SKM-1 (cell line): ENCODE measurements at regions not wholly inside any gene's neighbourhood (a gene's known extent, or its start where the extent isn't known, plus 50 kb on each side); places are given as distances from the start of the nearest gene placed in this dataset.

Source experiments
- DNase-seq: peaks from one replicate; lab custom pipeline; 2025; ENCODE audit not compliant: unreplicated experiment; lab: John Stamatoyannopoulos, UW

DNA sequence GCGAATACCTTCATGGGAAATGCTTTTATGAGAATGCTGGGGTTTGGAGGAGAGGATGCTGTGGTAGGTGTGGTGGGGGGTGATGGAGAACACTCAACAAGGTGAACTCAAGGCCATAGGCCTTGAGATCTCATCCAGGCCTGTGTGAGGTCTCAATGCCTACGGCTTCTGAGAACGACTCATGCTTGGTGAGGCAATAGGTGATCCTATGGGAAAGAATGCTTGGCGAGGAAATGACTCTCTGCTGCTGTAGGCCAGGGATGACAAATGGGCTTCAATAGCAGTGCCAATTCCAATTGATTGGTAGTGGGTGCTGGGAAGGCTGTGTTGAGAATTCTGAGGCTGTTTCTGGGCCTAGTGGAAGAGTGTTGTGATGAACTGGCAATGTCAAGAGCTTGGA lies 280.2 kb upstream of the CLINT1 start:
- DNase-seq, result no peak

DNA sequence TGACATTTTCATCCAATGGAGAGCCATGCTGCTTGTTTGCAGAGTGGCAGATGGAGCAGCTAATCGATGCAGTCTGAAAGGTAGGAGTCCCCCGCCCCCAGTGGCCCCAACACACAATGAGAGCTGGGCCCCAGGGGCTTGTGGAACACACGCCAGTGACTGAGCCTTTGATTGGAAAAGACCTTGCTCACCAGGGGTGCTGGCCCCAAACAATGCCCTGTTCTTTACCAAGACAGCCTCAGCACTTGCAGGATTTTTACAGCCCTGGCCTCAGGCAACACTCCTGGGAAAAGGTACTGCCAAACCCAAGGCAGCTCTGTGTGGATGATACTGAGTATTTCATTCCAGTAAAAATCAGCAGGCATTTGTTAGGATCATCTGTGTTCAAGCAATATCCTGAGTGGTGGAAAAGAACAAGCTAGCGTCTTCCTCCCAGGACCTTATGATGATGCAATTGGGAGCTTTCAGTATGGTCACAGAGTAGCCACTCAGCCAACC lies 276.8 kb upstream of the CLINT1 start:
- no peak for DNase-seq

DNA sequence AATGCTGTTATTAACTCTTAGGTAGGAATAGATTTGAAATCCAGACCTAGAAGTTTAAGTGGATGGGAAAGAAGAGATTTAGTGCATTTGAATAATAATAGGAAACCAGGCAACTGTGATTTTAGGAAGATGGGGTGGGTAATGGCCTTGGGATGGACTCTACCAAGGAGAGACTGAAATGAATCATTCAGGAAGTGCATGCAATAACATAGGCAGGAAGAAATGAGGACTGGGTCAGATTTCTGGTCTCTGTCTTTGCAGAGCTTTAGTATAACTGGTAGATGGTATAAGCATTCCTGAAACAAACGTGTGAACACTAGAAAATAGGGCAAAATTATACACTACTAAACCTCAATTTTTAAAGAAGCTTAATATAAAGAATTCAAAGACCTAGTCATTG lies 274.4 kb upstream of the CLINT1 start:
- no peak for DNase-seq

DNA sequence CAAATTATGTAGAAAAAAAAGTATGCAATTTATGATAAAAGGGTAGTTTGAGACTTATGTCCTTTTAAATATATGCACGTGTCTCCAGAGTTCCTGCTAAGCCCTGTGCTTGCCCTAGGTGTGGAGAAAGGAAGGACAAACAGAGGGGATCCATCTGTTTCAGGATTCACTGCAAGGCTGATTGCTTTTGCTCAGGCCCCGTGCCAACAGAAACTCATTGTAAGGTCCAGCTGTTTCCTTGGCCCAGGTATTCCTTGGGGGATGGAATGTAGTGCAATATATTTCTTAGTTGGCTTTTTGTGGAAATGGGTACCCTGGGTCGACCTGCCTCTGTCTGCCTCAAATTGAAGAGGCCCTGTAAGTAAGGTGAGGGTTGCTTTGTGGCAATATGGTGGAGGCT lies 268.6 kb upstream of the CLINT1 start:
- DNase-seq, result no peak

DNA sequence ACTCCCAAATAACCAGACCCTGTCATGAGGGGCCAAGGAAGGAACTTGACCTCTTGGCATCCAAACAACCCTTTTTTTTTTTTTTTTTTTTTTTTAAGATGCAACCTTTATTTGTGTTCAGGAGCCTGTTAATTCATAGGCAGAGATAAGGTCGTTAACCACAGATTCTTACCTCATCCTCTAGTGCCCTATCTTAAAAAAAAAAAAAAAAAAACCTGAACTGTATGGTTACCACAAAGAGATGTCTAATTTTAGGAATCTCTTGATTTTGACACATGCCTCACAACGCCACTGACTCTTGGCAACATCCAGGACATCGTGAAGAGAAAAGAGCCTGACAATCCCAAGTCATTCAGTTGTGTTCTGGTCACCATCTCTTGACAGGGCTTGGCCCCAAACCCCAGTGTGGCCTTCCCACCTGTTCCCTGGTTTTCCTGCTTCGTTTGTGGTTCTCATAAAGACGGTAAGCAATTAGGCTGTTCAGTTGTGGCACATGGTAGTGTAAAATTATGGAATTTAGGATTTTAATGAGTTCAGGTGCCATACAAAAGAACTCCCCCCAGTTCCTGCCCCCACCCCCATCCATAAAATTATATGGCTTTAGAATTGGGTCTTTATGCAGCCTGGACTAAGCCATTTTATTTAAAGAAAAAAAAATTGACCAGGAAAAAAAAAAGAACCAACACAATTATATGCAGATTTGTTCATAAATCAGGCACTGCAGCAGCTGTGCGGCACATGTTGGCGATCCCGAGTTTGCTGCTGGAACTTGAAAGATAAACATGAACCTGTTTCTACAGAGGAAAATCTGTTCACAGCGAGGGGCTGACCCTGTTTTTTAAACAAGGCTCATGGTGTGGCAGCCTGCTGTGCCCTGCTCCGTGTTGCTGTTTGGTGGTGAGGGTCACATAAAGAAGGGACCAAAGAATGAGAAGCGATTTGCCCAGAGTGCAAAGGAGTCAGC lies 267.8 kb upstream of the CLINT1 start:
- DNase-seq, result no peak

DNA sequence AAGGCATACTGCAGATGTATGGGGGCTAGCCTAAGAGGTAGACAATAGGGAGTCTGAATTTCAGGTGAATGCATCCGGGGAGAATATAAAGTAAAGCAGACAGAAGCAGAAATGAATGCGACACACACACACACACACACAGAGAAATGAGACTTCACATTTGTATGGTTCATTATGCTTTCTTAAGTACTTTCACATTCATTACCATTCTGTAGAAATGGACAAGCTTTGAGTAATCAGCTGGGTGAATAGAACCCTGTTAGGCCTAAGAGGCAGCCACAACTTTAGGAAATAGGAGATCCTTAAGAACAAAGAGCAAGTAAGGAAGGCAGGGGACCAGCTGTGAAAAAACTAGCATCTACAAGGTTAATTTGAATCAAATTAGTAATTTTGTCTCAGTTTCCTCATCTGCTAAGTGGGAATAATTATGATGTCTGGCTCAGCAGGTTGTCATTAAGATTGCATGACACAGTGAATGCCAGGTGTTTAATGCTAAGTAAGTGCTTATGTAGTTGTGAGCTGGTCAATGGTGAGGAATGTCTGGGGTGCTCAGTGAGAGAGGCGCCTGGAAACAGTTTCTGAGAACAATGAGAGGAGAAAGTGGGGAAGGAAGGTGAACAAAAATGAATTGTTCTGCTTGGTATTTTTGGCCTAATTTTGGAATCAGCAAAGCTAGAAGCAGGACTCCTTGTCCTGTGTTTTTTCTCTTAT lies 265.8 kb upstream of the CLINT1 start:
- no peak for DNase-seq

DNA sequence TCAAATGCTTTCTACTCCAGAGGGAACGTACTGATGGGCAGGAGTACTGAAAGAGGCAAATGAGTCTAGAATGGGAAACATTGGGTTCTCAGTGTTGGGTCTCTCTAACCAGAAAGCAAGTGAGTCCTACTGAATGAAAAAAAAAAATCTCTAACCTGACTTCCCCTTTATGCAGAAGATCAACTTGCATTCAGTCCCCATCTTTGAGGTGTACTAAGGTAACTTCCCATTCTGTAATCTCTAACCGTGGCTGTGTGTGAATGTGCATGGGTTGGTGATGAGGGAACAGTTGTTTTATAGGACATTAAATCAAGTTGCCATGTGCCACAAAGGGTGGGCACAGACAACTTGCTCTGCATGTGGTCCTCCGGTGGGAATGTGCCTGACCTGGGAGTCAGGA lies 264.6 kb upstream of the CLINT1 start:
- DNase-seq, result no peak

DNA sequence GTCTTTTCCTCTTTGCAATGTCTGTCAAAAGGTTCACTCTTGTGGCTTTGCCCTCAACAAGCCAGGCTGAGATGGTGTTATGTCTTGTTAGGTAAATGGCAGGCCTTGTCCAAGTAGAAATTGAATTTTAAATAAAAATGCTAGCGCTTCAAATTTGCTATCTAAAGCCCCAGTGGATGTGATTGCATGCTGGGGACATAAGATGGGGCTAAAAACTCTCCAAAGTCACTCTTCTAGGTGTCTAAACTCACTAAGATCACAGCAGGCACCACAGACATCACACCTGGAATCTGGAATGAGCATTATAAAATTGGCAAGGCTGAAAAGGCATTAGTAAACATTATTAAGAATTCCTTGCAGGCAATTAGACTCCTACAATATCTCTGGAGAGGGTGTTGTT lies 262.7 kb upstream of the CLINT1 start:
- no peak for DNase-seq

DNA sequence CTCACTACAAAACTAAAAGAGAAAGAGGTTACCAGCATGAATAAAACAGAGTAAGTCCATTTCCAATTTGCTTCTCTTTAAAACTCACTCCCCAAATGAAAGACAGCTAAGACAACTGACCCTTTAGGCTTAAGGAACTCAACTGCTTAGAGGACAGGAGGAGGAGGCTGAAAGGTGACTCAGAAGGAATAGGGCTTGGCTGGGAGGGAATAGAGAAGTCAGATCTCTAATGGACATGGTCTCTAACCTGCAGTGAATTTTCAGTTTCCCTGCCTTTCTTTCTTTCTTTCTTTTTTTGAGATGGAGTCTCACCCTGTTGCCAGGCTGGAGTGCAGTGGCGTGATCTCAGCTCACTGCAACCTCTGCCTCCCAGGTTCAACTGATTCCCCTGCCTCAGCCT lies 261.8 kb upstream of the CLINT1 start:
- no peak for DNase-seq

DNA sequence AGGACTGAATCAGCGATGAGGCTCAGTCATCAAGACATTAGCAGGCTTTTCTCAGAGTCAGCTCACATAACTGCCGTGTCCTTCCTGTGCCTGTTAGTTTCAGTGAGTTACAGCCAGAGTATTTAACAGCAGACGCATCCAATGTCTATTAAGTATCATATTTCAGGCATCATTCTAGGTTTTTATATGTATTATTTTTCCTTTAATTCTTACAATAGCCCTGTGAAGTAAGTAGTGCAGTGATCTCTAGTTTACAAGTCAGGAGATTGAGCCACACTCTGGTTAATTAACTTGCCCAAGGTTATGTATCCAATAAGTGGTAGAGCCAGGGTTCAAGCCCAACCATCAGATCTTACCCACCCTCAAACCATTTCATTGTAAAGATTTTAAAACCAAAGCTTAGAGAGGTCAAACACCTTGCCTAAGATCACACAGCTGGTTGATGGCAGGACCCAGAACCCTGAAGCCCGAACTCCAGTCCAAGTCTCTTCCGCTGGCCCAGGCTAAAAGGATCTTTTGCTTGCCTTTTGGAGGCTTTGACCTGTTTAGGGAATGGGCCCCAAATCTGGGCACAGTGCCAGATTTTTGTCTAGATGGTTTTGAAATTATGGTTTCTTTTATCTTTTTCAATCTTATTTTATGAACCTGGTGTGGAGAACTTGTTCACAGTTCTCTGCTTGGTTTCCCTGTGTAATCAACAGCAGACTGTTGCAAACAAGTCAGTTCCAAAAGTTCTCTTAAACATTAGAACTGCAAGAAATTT lies 261.2 kb upstream of the CLINT1 start:
- DNase-seq, result no peak

DNA sequence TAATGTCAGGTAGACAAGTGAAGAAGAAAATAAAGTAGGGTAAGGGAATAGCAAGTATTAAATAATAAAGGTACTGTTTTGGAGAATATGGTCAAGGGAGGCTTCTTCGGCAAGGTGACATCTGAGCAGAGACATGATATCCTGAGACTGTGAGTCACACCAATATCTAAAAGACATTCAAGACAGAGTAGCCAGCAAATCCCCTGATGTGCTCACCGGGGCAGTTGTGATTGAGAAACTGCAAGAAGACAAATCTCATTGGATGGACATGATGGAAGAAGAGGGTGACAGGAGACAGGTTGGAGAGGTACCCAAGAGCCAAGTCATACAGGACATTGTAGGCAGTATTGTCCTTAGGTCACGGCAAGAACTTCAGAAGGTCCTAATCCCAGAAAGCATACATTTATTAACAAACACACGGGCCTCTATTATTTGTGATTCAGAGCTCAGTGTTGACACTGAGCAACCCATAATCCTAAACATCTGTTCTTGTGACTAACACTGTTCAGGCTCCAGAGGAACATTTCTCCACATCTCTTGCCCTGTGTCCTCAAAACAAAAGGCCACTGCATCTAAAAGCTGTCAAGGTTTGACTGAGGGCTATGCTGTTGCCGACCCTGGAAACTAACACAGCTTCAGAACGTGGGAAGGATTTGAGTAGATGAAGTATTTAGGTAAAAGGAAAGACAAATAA lies 258.7 kb upstream of the CLINT1 start:
- DNase-seq, result no peak

DNA sequence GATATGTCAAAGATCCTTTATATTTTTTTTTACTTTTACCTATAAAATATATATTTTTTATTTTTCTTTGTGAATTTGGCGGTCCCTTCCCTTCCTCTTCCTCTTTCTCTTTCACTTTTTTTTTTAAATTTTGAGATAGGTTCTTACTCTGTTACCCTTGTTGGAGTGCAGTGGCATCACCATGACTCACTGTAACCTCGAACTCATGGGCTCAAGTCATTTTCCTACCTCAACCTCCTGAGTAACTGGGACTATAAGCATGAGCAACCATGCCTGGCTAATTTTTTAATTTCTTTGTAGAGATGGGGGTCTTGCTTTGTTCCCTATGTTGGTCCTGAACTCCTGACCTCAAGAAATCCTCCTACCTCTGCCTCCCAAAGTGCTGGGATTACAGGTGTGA lies 258.0 kb upstream of the CLINT1 start:
- no peak for DNase-seq

DNA sequence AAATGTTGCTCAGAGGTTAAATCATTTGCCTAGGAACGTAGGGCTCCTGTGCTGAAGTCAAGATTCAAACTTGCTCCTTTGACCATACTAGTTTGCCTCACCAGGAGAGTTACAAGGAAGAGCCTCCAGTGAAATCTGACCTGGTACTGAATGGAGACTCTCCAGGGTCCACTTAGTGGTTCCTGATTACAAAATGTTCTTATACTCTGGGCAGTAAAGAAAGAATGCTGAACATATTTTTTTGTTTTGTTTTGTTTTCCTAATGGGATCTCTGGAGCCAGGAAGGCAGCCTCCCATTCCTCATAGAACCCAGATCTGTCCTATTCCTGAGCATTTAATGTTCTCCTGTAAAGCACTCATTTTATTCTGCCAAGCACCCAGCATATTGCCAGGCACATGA lies 256.5 kb upstream of the CLINT1 start:
- DNase-seq, result no peak

DNA sequence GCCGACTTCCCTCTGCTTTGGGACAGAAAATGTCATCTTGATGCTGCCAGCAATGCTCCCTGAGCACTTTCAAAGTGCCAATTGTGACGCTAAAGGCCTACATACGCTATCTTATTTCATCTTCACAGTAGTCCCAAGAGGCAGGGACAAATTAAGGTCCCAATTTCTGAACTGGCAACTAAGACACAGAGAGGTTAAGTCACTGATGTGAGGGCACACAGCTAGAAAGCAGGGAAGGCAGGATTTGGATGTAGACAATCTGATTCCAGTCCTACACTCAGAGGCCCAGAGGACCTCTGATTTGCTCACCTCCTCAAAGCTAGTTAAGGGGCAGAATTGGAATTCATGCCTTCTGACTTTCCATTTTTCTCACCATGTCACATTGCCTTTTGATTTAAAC lies 249.2 kb upstream of the CLINT1 start:
- no peak for DNase-seq

DNA sequence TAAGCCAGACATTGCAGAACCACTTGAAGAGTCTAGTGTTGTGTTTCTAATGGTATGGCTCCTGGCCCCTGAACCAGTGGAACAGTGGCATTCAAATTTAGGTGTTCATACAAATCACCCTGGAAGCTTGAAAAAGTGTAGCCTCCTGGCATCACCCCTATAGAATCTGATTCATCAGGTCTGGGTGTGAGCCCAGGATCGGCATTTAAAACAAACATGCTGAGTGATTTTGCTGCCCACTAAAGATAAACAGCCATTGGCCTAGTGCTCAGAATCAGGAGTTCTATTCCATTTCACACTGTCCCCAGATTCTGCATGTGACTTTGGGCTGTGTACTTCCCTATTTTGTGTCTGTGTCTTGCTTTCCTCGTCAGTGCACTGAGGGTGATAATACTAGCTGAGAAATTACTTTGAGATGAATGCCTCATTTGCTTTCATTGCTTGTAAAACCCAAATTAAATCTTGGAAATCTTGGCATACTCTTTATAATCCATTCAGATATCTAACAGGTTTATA lies 241.5 kb upstream of the CLINT1 start:
- no peak for DNase-seq

DNA sequence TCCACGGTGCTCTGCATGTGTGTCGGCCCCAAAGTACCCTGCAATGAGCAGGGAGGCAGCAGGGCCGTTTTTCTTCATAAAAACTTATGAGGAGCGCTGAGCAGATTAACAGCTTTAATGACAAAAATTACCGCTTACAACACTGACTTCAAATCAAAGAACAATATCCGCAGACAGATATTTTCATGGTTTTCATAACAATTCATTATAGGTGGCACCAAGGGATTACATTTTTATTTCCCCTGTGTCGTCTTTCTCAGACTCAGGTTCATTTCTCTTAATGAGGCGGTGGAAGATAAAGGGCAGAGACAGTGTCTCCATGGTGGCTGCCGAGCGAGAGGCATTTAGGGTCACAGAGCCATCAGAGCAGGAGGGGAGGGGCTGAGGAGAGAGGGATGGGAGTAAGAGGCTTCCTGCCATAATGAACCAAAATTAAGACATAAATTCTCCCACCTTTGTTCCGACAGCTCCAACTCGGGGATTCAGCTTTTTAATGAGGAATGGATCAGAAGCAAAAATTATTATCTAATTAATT lies 240.7 kb upstream of the CLINT1 start:
- DNase-seq, result no peak

DNA sequence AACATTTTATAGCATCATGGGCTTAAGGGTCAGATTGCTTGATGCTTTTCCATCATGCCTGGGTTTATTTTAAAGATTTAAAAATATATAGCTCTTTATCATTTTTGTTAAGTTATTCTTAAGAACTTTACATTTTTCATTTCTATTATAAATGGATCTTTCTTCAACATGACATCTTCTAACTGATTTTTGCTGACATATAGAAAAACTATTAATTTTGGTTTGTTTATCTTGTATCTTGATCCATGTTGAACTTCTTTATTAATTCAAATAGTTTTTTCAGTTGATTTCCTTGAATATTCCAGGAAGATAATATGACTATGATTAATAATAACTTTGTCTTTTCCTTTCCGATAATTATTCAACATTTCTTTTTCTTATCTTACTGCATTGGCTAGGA lies 237.9 kb upstream of the CLINT1 start:
- DNase-seq, result no peak

DNA sequence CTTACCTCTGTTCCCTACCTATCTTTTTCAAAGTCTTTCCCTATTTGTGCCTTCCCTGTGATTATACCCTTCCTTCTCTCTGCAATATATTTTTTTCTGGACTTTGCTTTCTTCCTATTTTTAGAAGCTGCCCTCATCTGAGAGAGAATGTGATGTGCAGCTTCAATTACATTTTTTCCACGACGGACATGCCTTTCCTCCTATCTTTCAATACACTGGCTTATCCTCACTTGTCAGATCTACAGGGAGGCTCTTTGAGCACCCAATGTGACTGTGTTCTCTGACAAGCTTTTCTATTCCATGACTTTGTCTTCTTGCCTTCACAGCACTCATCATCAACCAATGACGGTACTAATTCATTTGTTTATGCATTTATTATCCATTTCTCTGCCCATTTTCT lies 227.9 kb upstream of the CLINT1 start:
- DNase-seq, result no peak

DNA sequence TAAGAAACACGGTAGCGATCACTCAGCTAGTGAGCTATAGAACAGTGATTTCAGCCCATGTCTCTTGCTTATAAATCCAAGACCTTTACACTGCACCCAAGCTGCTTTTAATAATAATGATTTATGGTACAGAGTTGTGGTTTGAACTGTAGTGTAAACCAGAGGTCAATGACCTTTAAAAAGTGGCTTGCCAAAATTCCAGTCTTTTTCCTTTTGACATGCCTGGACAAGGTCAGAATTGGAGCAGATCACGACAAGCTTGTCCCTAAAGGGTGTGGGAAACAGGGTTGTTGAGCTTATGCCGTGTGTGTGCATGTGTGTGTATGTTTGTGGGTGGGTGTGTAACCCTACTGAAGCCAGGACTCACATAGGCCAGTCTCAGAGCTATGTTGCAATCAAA lies 225.3 kb upstream of the CLINT1 start:
- DNase-seq, result no peak

DNA sequence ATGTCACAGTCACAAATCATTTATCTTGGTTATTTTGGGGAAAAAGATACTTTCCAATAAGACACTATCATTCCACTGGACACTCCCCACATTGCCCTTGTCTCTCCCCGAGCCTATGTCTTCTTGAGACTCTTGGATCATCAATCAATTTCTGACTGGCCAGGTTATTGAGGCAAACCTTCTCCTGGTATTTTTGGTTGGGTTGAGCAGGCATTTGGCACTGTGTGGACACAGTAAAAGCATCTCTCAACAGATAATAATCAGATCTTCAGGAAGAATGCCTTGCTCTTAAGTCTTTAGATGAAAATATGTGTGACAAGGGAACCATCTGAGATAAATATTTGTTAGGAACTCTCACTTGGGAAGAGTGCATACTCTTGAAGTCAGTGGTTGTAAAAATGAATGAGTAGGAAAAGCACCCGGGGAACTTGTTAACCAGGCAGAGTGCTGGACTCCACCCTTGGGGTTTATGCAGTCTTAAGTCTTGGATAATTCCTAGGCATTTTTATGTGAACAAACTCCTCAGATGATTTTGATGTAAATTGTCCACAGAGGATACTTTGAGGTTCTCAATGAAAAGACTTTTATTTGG lies 223.8 kb upstream of the CLINT1 start:
- DNase-seq, result no peak
